NB4 (cell line): ENCODE measurements at regions not wholly inside any gene's neighbourhood (a gene's known extent, or its start where the extent isn't known, plus 50 kb on each side); places are given as distances from the start of the nearest gene placed in this dataset.

Experiments
- DNase-seq: peaks from one replicate; pipeline ENCODE4 v3.0.0; 2010; ENCODE audit warnings: low read depth
- H3K4me3 ChIP-seq: one replicate; pipeline ENCODE4 v1.5.1; 2011; ENCODE audit warnings: mild to moderate bottlenecking, low read depth, low read length, moderate library complexity
- MYC ChIP-seq: IDR thresholded peaks from 2 replicates; pipeline ENCODE4 v1.6.1; 2011; ENCODE audit warnings: low read depth, low read length
- POLR2A ChIP-seq: IDR thresholded peaks from 2 replicates; pipeline ENCODE4 v1.6.1; 2011; ENCODE audit warnings: mild to moderate bottlenecking; ENCODE audit not compliant: insufficient read length; ENCODE audit errors: extremely low read depth
- TF ChIP-seq, protein P1 (sequence below): IDR thresholded peaks from 2 replicates; pipeline ENCODE4 v1.6.1; 2011; ENCODE audit warnings: low read depth, low read length
- TF ChIP-seq, protein P2 (sequence below): IDR thresholded peaks from one replicate; pipeline ENCODE4 v1.5.1; 2012; ENCODE audit warnings: low read depth, low read length

GRCh38 chr20:52340036-52340634 is 148.6 kb upstream of the ZFP64 start:
- DNase-seq, result peak; percentile 13
- TF ChIP-seq MYC, result no peak
- no peak overlapping the region for H3K4me3 ChIP-seq

GRCh38 chr20:52332649-52333250 is 141.2 kb upstream of the ZFP64 start:
- DNase-seq, result no peak
- TF ChIP-seq POLR2A (no peak), MYC (no peak)
- TF ChIP-seq, protein P1, sequence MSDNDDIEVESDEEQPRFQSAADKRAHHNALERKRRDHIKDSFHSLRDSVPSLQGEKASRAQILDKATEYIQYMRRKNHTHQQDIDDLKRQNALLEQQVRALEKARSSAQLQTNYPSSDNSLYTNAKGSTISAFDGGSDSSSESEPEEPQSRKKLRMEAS, result no peak
- TF ChIP-seq, protein P2, sequence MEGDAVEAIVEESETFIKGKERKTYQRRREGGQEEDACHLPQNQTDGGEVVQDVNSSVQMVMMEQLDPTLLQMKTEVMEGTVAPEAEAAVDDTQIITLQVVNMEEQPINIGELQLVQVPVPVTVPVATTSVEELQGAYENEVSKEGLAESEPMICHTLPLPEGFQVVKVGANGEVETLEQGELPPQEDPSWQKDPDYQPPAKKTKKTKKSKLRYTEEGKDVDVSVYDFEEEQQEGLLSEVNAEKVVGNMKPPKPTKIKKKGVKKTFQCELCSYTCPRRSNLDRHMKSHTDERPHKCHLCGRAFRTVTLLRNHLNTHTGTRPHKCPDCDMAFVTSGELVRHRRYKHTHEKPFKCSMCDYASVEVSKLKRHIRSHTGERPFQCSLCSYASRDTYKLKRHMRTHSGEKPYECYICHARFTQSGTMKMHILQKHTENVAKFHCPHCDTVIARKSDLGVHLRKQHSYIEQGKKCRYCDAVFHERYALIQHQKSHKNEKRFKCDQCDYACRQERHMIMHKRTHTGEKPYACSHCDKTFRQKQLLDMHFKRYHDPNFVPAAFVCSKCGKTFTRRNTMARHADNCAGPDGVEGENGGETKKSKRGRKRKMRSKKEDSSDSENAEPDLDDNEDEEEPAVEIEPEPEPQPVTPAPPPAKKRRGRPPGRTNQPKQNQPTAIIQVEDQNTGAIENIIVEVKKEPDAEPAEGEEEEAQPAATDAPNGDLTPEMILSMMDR, result no peak

GRCh38 chr20:52332230-52332629 is 140.7 kb upstream of the ZFP64 start:
- no peak overlapping the region for H3K4me3 ChIP-seq
- TF ChIP-seq MYC (no peak), POLR2A (no peak)
- TF ChIP-seq, protein P2, result no peak
- TF ChIP-seq, protein P1, result no peak
- DNase-seq, result no peak

More at GRCh38 chr20:52332649-52333250, 141.2 kb upstream of the ZFP64 start:
- no peak overlapping the region for H3K4me3 ChIP-seq

DNA sequence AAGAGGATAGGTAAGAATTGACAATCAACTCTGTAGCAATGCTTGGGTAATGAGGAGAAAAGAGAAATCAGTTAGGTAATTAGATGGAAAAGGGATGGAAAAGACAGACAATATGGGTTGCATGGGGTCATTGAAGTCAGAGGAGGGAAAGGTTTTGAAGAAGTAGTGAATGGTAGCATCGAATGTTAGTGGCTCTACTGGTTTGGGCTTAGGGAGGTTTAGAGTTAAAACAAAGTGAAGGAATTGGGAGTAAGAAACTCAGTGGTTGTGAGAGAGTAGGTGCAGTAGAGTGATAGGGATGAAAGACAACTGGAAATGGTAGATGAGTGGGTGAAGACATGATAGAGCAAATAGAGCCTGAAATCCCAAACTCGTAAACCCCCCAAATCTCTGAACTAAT is 140.1 kb upstream of the ZFP64 start:
- DNase-seq, result no peak
- no peak overlapping the region for H3K4me3 ChIP-seq
- TF ChIP-seq, protein P2, result no peak
- TF ChIP-seq POLR2A (no peak), MYC (no peak)
- TF ChIP-seq, protein P1, result no peak

DNA sequence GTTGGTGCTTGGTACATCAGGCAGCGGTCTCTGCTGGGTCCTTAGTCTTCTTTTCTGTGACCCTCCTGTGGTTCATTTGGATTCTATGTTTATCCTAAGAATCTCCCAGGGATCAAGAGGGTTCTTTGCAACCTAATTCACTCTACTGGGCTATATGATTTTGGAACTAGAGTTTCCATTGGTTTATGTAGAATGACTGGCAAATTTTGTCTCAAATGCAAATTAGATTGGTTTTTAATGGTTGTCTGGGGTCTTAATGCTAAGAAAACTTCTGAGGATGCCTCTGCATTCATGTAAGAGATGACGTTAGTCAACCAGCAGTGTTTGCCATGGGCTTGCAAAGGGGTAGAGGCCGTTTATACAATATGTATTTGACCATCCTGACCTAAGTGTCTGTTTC is 129.8 kb upstream of the ZFP64 start:
- DNase-seq, result no peak
- TF ChIP-seq MYC (no peak), POLR2A (no peak)
- TF ChIP-seq, protein P2, result no peak
- TF ChIP-seq, protein P1, result no peak

DNA sequence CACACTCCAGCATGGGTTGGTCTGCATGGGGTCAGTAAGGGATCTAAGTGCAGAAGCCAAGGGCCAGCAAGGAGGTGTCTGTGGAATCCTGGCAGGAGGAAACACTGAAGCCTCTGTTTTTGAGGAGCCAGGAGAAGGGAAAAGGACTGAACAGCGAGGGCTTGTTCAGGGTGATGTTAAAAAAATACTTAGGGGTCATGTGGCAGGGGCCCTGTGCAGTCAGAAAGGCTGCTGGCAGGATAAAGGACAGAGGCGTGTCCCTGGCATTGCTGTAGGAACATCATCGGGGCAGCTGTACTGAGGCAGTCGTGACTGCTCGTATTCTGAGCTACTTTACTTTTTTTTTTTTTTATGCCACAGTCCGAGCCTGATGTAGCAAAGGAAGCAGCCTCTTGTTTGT is 127.1 kb upstream of the ZFP64 start:
- H3K4me3 ChIP-seq, result no peak overlapping the region
- DNase-seq, result no peak
- TF ChIP-seq MYC (no peak), POLR2A (no peak)
- TF ChIP-seq, protein P2, result no peak
- TF ChIP-seq, protein P1, result no peak

More for the DNA sequence above, 129.8 kb upstream of the ZFP64 start:
- H3K4me3 ChIP-seq, result no peak overlapping the region
